HL-60 (cell line): ENCODE measurements at regions not wholly inside any gene's neighbourhood (a gene's known extent, or its start where the extent isn't known, plus 50 kb on each side); places are given as distances from the start of the nearest gene placed in this dataset.

ENCODE experiments used
- DNase-seq, 2 experiments: peaks; one replicate each; pipeline ENCODE4 v3.0.0-alpha.2; 2010 to 2020; ENCODE audit warnings: low read depth in 1 of 2, low spot score in 1 of 2
- H3K27ac ChIP-seq: fragments of 250-450 bp; sonication (Bioruptor Pico); replicated peaks from 2 replicates; pipeline ENCODE4 v1.5.1; 2020; ENCODE audit warnings: mild to moderate bottlenecking, moderate library complexity
- H3K27me3 ChIP-seq: fragments of 250-450 bp; sonication (Bioruptor Pico); 2 replicates; pipeline ENCODE4 v1.5.1; 2021; ENCODE audit warnings: mild to moderate bottlenecking, moderate library complexity; ENCODE audit not compliant: insufficient read depth, poor library complexity, severe bottlenecking
- H3K4me3 ChIP-seq: replicated peaks from 2 replicates; pipeline ENCODE4 v1.5.1; 2011; ENCODE audit warnings: mild to moderate bottlenecking, control low read depth, low read length; ENCODE audit not compliant: insufficient read depth
- GABPA ChIP-seq: IDR thresholded peaks from 2 replicates; pipeline ENCODE4 v1.6.1; 2012; ENCODE audit warnings: low read depth
- POLR2AphosphoS5 ChIP-seq: IDR thresholded peaks from 2 replicates; pipeline ENCODE4 v1.6.1; 2012; ENCODE audit warnings: low read depth
- SPI1 ChIP-seq: IDR thresholded peaks from 2 replicates; pipeline ENCODE4 v1.6.1; 2012; ENCODE audit warnings: low read depth, mild to moderate bottlenecking, borderline replicate concordance
- TF ChIP-seq, protein P1 (sequence below): IDR thresholded peaks from 2 replicates; pipeline ENCODE4 v1.6.1; 2012; ENCODE audit warnings: low read depth; ENCODE audit not compliant: insufficient replicate concordance
- TF ChIP-seq, protein P2 (sequence below): IDR thresholded peaks from one replicate; pipeline ENCODE4 v1.5.1; 2011; ENCODE audit warnings: low read length, control low read depth, inconsistent platforms; ENCODE audit not compliant: insufficient read depth

DNA sequence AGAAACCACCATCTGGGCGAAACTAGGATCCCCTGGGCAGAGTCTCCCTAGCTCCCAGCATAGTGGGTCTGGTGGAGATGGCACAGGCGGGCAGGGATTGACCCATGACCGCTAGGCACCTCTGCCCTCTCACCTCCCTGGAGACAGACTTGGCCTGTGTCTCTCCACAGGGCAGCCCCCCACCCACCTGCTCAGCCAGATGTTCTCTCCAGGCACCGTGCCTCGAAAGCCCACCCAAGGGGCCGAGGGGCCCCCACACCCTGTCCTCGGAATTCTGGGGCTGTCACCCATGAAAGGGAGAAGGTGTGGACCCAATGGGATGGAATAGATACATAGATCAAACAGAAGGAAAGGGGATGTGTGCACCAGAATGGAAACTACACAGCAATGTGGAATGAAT is 229.1 kb upstream of the RTL1 start:
- Histone ChIP-seq H3K27ac (no peak overlapping the region), H3K27me3 (no peaks in the 10 kb centered on the region), H3K4me3 (no peak overlapping the region)
- no peak for DNase-seq
- TF ChIP-seq GABPA (no peak), SPI1 (no peak), POLR2AphosphoS5 (no peak)
- TF ChIP-seq, protein P1, sequence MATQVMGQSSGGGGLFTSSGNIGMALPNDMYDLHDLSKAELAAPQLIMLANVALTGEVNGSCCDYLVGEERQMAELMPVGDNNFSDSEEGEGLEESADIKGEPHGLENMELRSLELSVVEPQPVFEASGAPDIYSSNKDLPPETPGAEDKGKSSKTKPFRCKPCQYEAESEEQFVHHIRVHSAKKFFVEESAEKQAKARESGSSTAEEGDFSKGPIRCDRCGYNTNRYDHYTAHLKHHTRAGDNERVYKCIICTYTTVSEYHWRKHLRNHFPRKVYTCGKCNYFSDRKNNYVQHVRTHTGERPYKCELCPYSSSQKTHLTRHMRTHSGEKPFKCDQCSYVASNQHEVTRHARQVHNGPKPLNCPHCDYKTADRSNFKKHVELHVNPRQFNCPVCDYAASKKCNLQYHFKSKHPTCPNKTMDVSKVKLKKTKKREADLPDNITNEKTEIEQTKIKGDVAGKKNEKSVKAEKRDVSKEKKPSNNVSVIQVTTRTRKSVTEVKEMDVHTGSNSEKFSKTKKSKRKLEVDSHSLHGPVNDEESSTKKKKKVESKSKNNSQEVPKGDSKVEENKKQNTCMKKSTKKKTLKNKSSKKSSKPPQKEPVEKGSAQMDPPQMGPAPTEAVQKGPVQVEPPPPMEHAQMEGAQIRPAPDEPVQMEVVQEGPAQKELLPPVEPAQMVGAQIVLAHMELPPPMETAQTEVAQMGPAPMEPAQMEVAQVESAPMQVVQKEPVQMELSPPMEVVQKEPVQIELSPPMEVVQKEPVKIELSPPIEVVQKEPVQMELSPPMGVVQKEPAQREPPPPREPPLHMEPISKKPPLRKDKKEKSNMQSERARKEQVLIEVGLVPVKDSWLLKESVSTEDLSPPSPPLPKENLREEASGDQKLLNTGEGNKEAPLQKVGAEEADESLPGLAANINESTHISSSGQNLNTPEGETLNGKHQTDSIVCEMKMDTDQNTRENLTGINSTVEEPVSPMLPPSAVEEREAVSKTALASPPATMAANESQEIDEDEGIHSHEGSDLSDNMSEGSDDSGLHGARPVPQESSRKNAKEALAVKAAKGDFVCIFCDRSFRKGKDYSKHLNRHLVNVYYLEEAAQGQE = no peak

DNA sequence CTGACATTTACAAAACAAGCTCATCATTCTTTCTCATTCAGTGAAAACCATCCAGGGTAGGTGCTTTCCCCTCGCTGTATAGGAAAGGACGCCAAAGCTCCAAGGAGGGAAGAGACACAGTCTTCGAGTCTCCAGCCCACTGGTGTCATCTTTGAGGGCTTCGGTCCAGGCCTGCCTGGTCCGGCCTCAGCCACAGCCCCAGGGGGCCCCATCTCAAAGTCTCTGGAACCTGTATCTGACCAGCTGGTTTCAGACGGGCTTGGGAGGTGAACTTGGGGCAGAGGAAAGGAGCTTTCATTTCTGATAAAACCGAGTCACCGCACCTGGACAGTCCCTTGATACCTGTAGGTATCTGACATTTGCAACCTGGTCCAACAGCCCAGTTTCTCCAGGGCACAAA is 229.5 kb upstream of the RTL1 start:
- H3K27ac ChIP-seq = no peak overlapping the region
- no peak overlapping the region for H3K4me3 ChIP-seq
- no peaks in the 10 kb centered on the region for H3K27me3 ChIP-seq
- TF ChIP-seq, protein P2, sequence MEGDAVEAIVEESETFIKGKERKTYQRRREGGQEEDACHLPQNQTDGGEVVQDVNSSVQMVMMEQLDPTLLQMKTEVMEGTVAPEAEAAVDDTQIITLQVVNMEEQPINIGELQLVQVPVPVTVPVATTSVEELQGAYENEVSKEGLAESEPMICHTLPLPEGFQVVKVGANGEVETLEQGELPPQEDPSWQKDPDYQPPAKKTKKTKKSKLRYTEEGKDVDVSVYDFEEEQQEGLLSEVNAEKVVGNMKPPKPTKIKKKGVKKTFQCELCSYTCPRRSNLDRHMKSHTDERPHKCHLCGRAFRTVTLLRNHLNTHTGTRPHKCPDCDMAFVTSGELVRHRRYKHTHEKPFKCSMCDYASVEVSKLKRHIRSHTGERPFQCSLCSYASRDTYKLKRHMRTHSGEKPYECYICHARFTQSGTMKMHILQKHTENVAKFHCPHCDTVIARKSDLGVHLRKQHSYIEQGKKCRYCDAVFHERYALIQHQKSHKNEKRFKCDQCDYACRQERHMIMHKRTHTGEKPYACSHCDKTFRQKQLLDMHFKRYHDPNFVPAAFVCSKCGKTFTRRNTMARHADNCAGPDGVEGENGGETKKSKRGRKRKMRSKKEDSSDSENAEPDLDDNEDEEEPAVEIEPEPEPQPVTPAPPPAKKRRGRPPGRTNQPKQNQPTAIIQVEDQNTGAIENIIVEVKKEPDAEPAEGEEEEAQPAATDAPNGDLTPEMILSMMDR = no peak
- no peak for TF ChIP-seq POLR2AphosphoS5
- TF ChIP-seq, protein P1 = no peak
- TF ChIP-seq GABPA = no peak
- no peak for TF ChIP-seq SPI1
- no peak for DNase-seq

DNA sequence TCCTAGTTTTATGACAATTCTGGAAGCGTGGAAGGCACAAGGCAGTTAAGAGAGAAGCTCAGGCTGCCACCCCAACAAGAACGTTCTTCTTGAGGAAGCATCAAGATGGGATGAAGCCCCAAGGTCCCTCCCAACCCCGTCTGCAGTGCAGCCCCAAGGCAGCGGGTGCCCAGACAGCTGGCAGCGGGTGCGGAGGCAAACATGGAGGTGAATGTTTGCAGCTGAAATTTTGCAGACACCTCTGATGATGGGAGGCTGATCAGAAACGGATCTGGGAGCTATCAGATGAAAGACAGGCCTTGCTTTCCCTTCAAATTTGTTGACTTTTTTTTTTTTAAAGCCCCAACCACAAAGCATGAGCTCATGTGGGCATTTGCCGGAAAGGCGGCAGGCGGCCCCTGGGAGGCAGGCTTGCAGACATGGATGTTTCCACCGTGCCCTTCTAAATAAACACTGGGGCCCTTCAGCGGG is 230.7 kb upstream of the RTL1 start:
- H3K27ac ChIP-seq = no peak overlapping the region
- H3K27me3 ChIP-seq = no peaks in the 10 kb centered on the region
- no peak for TF ChIP-seq GABPA
- TF ChIP-seq, protein P2 = no peak
- no peak for TF ChIP-seq POLR2AphosphoS5
- no peak for TF ChIP-seq SPI1
- TF ChIP-seq, protein P1 = no peak
- H3K4me3 ChIP-seq = no peak overlapping the region
- no peak for DNase-seq
